WTC11 (cell line): ENCODE measurements at regions not wholly inside any gene's neighbourhood (a gene's known extent, or its start where the extent isn't known, plus 50 kb on each side); places are given as distances from the start of the nearest gene placed in this dataset.

ENCODE experiments used
- ATAC-seq: fragments of 200-7000 bp; cut with Tn5 transposase; 2 replicates; pipeline ENCODE4 v1.10.0; 2021; ENCODE audit warnings: mild to moderate bottlenecking, moderate library complexity
- CTCF ChIA-PET: fragments of 300-600 bp; sonication (Branson Sonifier 250); formaldehyde crosslinking; loops from one replicate; lab custom pipeline; 2021; ENCODE audit warnings: antibody characterized with exemption; lab: Charles Lee
- POLR2A ChIA-PET: fragments of 350-600 bp; sonication (Branson Sonifier 250); formaldehyde crosslinking; loops from one replicate; lab custom pipeline; 2021; ENCODE audit warnings: antibody characterized with exemption; lab: Charles Lee
- DNase-seq: peaks from one replicate; pipeline ENCODE4 v3.0.0; 2021; ENCODE audit warnings: low spot score
- H3K27ac Mint-ChIP-seq: 2 replicates; pipeline ENCODE4 v1.8.0; 2021; ENCODE audit warnings: mixed read lengths
- H3K27me3 Mint-ChIP-seq: 2 replicates; pipeline ENCODE4 v1.8.0; 2021; ENCODE audit warnings: low read depth, mild to moderate bottlenecking, moderate library complexity, mixed read lengths
- H3K36me3 Mint-ChIP-seq: 2 replicates; pipeline ENCODE4 v1.8.0; 2021; ENCODE audit warnings: mixed read lengths
- H3K4me1 Mint-ChIP-seq: 2 replicates; pipeline ENCODE4 v1.8.0; 2022; ENCODE audit warnings: mixed read lengths
- H3K4me3 Mint-ChIP-seq: 2 replicates; pipeline ENCODE4 v1.8.0; 2021; ENCODE audit warnings: mild to moderate bottlenecking, moderate library complexity, mixed read lengths
- H3K9me3 Mint-ChIP-seq: 2 replicates; pipeline ENCODE4 v1.8.0; 2021; ENCODE audit warnings: mixed read lengths
- CREM ChIP-seq: sonication (generic); formaldehyde crosslinking; IDR thresholded peaks from 2 replicates; pipeline ENCODE4 v1.8.1; 2022; ENCODE audit warnings: mild to moderate bottlenecking, missing genetic modification reagents, moderate library complexity
- ELF4 ChIP-seq: sonication (generic); formaldehyde crosslinking; IDR thresholded peaks from 2 replicates; pipeline ENCODE4 v1.8.1; 2022; ENCODE audit warnings: low read depth, mild to moderate bottlenecking, moderate library complexity, missing genetic modification reagents
- FOXP1 ChIP-seq: sonication (generic); formaldehyde crosslinking; IDR thresholded peaks from 2 replicates; pipeline ENCODE4 v1.8.0; 2022; ENCODE audit warnings: missing genetic modification reagents, mild to moderate bottlenecking, moderate library complexity, borderline replicate concordance
- JUN ChIP-seq: sonication (generic); formaldehyde crosslinking; IDR thresholded peaks from 2 replicates; pipeline ENCODE4 v1.8.0; 2023; ENCODE audit warnings: mild to moderate bottlenecking, missing genetic modification reagents
- MYBL2 ChIP-seq: sonication (generic); formaldehyde crosslinking; IDR thresholded peaks from 2 replicates; pipeline ENCODE4 v1.8.1; 2023; ENCODE audit warnings: mild to moderate bottlenecking, moderate library complexity, missing genetic modification reagents
- NFYB ChIP-seq: sonication (generic); formaldehyde crosslinking; conservative IDR thresholded peaks from 2 replicates; pipeline ENCODE4 v1.8.0; 2022; ENCODE audit warnings: low read depth, missing genetic modification reagents
- NR1H2 ChIP-seq: sonication (generic); formaldehyde crosslinking; IDR thresholded peaks from 2 replicates; pipeline ENCODE4 v1.9.0; 2021; ENCODE audit warnings: mild to moderate bottlenecking, moderate library complexity, missing genetic modification reagents
- PRRX2 ChIP-seq: fragments of 250-450 bp; sonication (Bioruptor Pico); IDR thresholded peaks from 2 replicates; pipeline ENCODE4 v1.8.0; 2021; ENCODE audit warnings: mild to moderate bottlenecking
- RELA ChIP-seq: sonication (generic); formaldehyde crosslinking; IDR thresholded peaks from 2 replicates; pipeline ENCODE4 v1.8.1; 2022; ENCODE audit warnings: missing genetic modification reagents, mild to moderate bottlenecking, borderline replicate concordance
- TCF7 ChIP-seq: sonication (generic); formaldehyde crosslinking; IDR thresholded peaks from 2 replicates; pipeline ENCODE4 v1.8.0; 2022; ENCODE audit warnings: mild to moderate bottlenecking, low read depth, missing genetic modification reagents, moderate library complexity
- ZNF263 ChIP-seq: sonication (generic); formaldehyde crosslinking; IDR thresholded peaks from 2 replicates; pipeline ENCODE4 v1.8.1; 2022; ENCODE audit warnings: low read depth, mild to moderate bottlenecking, moderate library complexity, missing genetic modification reagents
- ZNF396 ChIP-seq: fragments of 250-450 bp; sonication (Bioruptor Pico); IDR thresholded peaks from 2 replicates; pipeline ENCODE4 v1.8.0; 2021; ENCODE audit warnings: mild to moderate bottlenecking, moderate library complexity, borderline replicate concordance
- ZNF671 ChIP-seq: fragments of 250-450 bp; sonication (Bioruptor Pico); IDR thresholded peaks from 2 replicates; pipeline ENCODE4 v1.8.0; 2021; ENCODE audit warnings: mild to moderate bottlenecking
- TF ChIP-seq, protein P1 (sequence below): fragments of 250-450 bp; sonication (Bioruptor Pico); IDR thresholded peaks from 2 replicates; pipeline ENCODE4 v1.9.0; 2021; ENCODE audit warnings: mild to moderate bottlenecking
- TF ChIP-seq, protein P2 (sequence below): sonication (generic); formaldehyde crosslinking; IDR thresholded peaks from 2 replicates; pipeline ENCODE4 v1.8.0; 2022; ENCODE audit warnings: missing genetic modification reagents
- TF ChIP-seq, protein P3 (sequence below): sonication (generic); formaldehyde crosslinking; IDR thresholded peaks from 2 replicates; pipeline ENCODE4 v1.8.1; 2022; ENCODE audit warnings: mild to moderate bottlenecking, moderate library complexity, missing genetic modification reagents
- TF ChIP-seq, protein P4 (sequence below): fragments of 200-600 bp; IDR thresholded peaks from 2 replicates; pipeline ENCODE4 v1.8.0; 2022; ENCODE audit warnings: antibody characterized with exemption
- TF ChIP-seq, protein P5 (sequence below): fragments of 250-450 bp; sonication (Bioruptor Pico); IDR thresholded peaks from 2 replicates; pipeline ENCODE4 v1.9.0; 2021; ENCODE audit warnings: mild to moderate bottlenecking, borderline replicate concordance
- TF ChIP-seq, protein P6 (sequence below): sonication (generic); formaldehyde crosslinking; IDR thresholded peaks from 2 replicates; pipeline ENCODE4 v1.8.0; 2022; ENCODE audit warnings: mild to moderate bottlenecking, missing genetic modification reagents

DNA sequence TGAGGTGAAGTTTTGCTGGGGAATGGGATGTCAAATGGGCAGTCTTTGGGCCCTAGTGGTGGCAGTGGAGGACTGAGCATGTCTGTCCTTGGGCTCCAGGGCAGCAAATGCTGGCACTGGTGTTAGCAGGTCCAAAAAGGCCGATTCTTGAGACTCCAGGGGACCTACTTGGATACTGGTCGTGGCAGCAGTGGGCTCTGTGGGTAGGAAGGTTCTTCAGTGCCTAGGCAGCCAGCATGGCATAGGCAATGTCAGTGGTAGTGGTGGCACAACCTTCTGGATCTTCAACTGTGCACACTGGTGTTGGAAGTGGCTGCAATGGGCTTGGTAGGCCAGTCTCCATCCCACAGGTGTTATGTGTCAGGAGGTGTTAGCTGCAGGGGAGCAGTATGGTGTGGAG lies 334.7 kb upstream of the KITLG start:
- Mint-ChIP-seq H3K27ac (no peak overlapping the region), H3K4me3 (no peak overlapping the region), H3K27me3 (no peaks in the 10 kb centered on the region), H3K9me3 (peaks cover 33% of the 10 kb centered on the region), H3K4me1 (peaks cover 2% of the 10 kb centered on the region; the same call in 1 of the 2 replicates), H3K36me3 (peaks cover 9% of the 10 kb centered on the region)
- no peak for ATAC-seq
- ChIA-PET CTCF (no interaction called here), POLR2A (no interaction called here)
- TF ChIP-seq, protein P1, sequence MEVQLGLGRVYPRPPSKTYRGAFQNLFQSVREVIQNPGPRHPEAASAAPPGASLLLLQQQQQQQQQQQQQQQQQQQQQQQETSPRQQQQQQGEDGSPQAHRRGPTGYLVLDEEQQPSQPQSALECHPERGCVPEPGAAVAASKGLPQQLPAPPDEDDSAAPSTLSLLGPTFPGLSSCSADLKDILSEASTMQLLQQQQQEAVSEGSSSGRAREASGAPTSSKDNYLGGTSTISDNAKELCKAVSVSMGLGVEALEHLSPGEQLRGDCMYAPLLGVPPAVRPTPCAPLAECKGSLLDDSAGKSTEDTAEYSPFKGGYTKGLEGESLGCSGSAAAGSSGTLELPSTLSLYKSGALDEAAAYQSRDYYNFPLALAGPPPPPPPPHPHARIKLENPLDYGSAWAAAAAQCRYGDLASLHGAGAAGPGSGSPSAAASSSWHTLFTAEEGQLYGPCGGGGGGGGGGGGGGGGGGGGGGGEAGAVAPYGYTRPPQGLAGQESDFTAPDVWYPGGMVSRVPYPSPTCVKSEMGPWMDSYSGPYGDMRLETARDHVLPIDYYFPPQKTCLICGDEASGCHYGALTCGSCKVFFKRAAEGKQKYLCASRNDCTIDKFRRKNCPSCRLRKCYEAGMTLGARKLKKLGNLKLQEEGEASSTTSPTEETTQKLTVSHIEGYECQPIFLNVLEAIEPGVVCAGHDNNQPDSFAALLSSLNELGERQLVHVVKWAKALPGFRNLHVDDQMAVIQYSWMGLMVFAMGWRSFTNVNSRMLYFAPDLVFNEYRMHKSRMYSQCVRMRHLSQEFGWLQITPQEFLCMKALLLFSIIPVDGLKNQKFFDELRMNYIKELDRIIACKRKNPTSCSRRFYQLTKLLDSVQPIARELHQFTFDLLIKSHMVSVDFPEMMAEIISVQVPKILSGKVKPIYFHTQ (CRISPR knock-in tag) = no peak
- TF ChIP-seq CREM (CRISPR knock-in tag) (no peak), ELF4 (CRISPR knock-in tag) (no peak), NFYB (CRISPR knock-in tag) (no peak)
- no peak for DNase-seq

DNA sequence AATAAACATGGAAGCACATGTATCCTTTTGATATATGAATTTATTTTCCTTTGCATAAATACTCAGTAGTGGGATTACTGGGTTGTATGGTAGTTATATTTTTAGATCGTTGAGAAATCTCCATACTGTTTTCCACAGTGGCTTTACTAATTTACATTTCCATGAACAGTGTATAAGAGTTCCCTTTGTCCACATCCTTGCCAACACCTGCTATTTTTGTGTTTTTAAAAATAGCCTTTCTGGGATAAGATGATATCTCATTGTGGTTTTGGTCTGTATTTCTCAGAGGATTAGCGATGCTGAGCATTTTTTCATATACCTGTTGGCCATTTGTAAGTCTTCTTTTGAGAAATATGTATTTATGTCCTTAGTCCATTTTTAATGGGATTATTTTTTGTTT lies 329.2 kb upstream of the KITLG start:
- H3K4me1 Mint-ChIP-seq = no peaks in the 10 kb centered on the region
- POLR2A ChIA-PET = no interaction called here
- peaks cover 5% of the 10 kb centered on the region for H3K36me3 Mint-ChIP-seq
- no peak overlapping the region for H3K27ac Mint-ChIP-seq
- H3K27me3 Mint-ChIP-seq = no peaks in the 10 kb centered on the region
- no peak overlapping the region for H3K4me3 Mint-ChIP-seq
- no peak for ATAC-seq
- no peak for DNase-seq
- CTCF ChIA-PET = no interaction called here
- peaks cover 17% of the 10 kb centered on the region for H3K9me3 Mint-ChIP-seq
- TF ChIP-seq ZNF671 (CRISPR knock-in tag) = no peak
- TF ChIP-seq FOXP1 (CRISPR knock-in tag) = no peak
- no peak for TF ChIP-seq TCF7 (CRISPR knock-in tag)
- no peak for TF ChIP-seq MYBL2 (CRISPR knock-in tag)
- TF ChIP-seq, protein P2, sequence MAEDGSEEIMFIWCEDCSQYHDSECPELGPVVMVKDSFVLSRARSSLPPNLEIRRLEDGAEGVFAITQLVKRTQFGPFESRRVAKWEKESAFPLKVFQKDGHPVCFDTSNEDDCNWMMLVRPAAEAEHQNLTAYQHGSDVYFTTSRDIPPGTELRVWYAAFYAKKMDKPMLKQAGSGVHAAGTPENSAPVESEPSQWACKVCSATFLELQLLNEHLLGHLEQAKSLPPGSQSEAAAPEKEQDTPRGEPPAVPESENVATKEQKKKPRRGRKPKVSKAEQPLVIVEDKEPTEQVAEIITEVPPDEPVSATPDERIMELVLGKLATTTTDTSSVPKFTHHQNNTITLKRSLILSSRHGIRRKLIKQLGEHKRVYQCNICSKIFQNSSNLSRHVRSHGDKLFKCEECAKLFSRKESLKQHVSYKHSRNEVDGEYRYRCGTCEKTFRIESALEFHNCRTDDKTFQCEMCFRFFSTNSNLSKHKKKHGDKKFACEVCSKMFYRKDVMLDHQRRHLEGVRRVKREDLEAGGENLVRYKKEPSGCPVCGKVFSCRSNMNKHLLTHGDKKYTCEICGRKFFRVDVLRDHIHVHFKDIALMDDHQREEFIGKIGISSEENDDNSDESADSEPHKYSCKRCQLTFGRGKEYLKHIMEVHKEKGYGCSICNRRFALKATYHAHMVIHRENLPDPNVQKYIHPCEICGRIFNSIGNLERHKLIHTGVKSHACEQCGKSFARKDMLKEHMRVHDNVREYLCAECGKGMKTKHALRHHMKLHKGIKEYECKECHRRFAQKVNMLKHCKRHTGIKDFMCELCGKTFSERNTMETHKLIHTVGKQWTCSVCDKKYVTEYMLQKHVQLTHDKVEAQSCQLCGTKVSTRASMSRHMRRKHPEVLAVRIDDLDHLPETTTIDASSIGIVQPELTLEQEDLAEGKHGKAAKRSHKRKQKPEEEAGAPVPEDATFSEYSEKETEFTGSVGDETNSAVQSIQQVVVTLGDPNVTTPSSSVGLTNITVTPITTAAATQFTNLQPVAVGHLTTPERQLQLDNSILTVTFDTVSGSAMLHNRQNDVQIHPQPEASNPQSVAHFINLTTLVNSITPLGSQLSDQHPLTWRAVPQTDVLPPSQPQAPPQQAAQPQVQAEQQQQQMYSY = no peak
- TF ChIP-seq NR1H2 (CRISPR knock-in tag) = no peak
- TF ChIP-seq, protein P3, sequence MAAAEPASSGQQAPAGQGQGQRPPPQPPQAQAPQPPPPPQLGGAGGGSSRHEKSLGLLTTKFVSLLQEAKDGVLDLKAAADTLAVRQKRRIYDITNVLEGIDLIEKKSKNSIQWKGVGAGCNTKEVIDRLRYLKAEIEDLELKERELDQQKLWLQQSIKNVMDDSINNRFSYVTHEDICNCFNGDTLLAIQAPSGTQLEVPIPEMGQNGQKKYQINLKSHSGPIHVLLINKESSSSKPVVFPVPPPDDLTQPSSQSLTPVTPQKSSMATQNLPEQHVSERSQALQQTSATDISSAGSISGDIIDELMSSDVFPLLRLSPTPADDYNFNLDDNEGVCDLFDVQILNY (CRISPR knock-in tag) = no peak
- no peak for TF ChIP-seq PRRX2 (CRISPR knock-in tag)
- TF ChIP-seq JUN (CRISPR knock-in tag) = no peak
- no peak for TF ChIP-seq RELA (CRISPR knock-in tag)
- TF ChIP-seq, protein P4, sequence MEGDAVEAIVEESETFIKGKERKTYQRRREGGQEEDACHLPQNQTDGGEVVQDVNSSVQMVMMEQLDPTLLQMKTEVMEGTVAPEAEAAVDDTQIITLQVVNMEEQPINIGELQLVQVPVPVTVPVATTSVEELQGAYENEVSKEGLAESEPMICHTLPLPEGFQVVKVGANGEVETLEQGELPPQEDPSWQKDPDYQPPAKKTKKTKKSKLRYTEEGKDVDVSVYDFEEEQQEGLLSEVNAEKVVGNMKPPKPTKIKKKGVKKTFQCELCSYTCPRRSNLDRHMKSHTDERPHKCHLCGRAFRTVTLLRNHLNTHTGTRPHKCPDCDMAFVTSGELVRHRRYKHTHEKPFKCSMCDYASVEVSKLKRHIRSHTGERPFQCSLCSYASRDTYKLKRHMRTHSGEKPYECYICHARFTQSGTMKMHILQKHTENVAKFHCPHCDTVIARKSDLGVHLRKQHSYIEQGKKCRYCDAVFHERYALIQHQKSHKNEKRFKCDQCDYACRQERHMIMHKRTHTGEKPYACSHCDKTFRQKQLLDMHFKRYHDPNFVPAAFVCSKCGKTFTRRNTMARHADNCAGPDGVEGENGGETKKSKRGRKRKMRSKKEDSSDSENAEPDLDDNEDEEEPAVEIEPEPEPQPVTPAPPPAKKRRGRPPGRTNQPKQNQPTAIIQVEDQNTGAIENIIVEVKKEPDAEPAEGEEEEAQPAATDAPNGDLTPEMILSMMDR = no peak
- no peak for TF ChIP-seq ZNF263 (CRISPR knock-in tag)
- TF ChIP-seq ZNF396 (CRISPR knock-in tag) = no peak
- TF ChIP-seq, protein P1 (CRISPR knock-in tag) = no peak
- TF ChIP-seq, protein P5, sequence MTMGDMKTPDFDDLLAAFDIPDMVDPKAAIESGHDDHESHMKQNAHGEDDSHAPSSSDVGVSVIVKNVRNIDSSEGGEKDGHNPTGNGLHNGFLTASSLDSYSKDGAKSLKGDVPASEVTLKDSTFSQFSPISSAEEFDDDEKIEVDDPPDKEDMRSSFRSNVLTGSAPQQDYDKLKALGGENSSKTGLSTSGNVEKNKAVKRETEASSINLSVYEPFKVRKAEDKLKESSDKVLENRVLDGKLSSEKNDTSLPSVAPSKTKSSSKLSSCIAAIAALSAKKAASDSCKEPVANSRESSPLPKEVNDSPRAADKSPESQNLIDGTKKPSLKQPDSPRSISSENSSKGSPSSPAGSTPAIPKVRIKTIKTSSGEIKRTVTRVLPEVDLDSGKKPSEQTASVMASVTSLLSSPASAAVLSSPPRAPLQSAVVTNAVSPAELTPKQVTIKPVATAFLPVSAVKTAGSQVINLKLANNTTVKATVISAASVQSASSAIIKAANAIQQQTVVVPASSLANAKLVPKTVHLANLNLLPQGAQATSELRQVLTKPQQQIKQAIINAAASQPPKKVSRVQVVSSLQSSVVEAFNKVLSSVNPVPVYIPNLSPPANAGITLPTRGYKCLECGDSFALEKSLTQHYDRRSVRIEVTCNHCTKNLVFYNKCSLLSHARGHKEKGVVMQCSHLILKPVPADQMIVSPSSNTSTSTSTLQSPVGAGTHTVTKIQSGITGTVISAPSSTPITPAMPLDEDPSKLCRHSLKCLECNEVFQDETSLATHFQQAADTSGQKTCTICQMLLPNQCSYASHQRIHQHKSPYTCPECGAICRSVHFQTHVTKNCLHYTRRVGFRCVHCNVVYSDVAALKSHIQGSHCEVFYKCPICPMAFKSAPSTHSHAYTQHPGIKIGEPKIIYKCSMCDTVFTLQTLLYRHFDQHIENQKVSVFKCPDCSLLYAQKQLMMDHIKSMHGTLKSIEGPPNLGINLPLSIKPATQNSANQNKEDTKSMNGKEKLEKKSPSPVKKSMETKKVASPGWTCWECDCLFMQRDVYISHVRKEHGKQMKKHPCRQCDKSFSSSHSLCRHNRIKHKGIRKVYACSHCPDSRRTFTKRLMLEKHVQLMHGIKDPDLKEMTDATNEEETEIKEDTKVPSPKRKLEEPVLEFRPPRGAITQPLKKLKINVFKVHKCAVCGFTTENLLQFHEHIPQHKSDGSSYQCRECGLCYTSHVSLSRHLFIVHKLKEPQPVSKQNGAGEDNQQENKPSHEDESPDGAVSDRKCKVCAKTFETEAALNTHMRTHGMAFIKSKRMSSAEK (CRISPR knock-in tag) = no peak
- TF ChIP-seq, protein P6, sequence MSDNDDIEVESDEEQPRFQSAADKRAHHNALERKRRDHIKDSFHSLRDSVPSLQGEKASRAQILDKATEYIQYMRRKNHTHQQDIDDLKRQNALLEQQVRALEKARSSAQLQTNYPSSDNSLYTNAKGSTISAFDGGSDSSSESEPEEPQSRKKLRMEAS (CRISPR knock-in tag) = no peak
